HepG2 (cell line): ENCODE measurements at regions not wholly inside any gene's neighbourhood (a gene's known extent, or its start where the extent isn't known, plus 50 kb on each side); places are given as distances from the start of the nearest gene placed in this dataset.

Source experiments
- HNF4G ChIP-seq, 2 experiments: sonication (generic) in 1 of 2; formaldehyde crosslinking in 1 of 2; IDR thresholded peaks; 2 replicates each; pipeline versions ENCODE4 v1.4.0 to v1.6.1; 2011 to 2020; ENCODE audit warnings: borderline replicate concordance in 2 of 2, low read depth in 2 of 2, mild to moderate bottlenecking in 2 of 2, low read length in 1 of 2, missing genetic modification reagents in 1 of 2, moderate library complexity in 1 of 2
- KDM3A ChIP-seq: IDR thresholded peaks from 2 replicates; pipeline ENCODE4 v1.6.1; 2018; ENCODE audit warnings: low read depth, missing compliant biosample characterization
- MIER3 ChIP-seq: IDR thresholded peaks from 2 replicates; pipeline ENCODE4 v1.6.1; 2016; ENCODE audit warnings: missing compliant biosample characterization, borderline replicate concordance
- NAIF1 ChIP-seq: sonication (generic); formaldehyde crosslinking; IDR thresholded peaks from 2 replicates; pipeline ENCODE4 v1.5.0; 2020; ENCODE audit warnings: mild to moderate bottlenecking, missing genetic modification reagents, borderline replicate concordance
- NFRKB ChIP-seq: fragments of 450-650 bp; IDR thresholded peaks from 2 replicates; pipeline ENCODE4 v1.6.1; 2017
- POLR2AphosphoS2 ChIP-seq: IDR thresholded peaks from 2 replicates; pipeline ENCODE4 v1.6.1; 2011; ENCODE audit warnings: low read depth, low read length, improper control_type of control experiment
- RXRB ChIP-seq: IDR thresholded peaks from 2 replicates; pipeline ENCODE4 v1.6.1; 2016; ENCODE audit warnings: borderline replicate concordance, missing genetic modification reagents, missing compliant biosample characterization
- SRY ChIP-seq: sonication (generic); formaldehyde crosslinking; IDR thresholded peaks from 2 replicates; pipeline ENCODE4 v1.8.0; 2022; ENCODE audit warnings: mild to moderate bottlenecking, missing genetic modification reagents
- TBX2 ChIP-seq: sonication (generic); formaldehyde crosslinking; IDR thresholded peaks from 2 replicates; pipeline ENCODE4 v1.5.0; 2020; ENCODE audit warnings: missing genetic modification reagents, mild to moderate bottlenecking, borderline replicate concordance
- ZBTB20 ChIP-seq: sonication (generic); formaldehyde crosslinking; IDR thresholded peaks from 2 replicates; pipeline ENCODE4 v1.8.1; 2023; ENCODE audit warnings: missing genetic modification reagents, low read depth, mild to moderate bottlenecking, borderline replicate concordance
- ZKSCAN8 ChIP-seq: IDR thresholded peaks from 2 replicates; pipeline ENCODE4 v1.6.1; 2016; ENCODE audit warnings: borderline replicate concordance, missing genetic modification reagents, missing compliant biosample characterization
- ZNF136 ChIP-seq: sonication (generic); formaldehyde crosslinking; IDR thresholded peaks from 2 replicates; pipeline ENCODE4 v1.8.1; 2022; ENCODE audit warnings: low read depth, mild to moderate bottlenecking, moderate library complexity, missing genetic modification reagents
- ZNF331 ChIP-seq: sonication (generic); formaldehyde crosslinking; IDR thresholded peaks from 2 replicates; pipeline ENCODE4 v1.4.0; 2020; ENCODE audit warnings: missing genetic modification reagents
- ZNF446 ChIP-seq: sonication (generic); formaldehyde crosslinking; IDR thresholded peaks from 2 replicates; pipeline ENCODE4 v1.5.0; 2020; ENCODE audit warnings: mild to moderate bottlenecking, missing genetic modification reagents
- ZNF501 ChIP-seq: sonication (generic); formaldehyde crosslinking; IDR thresholded peaks from 2 replicates; pipeline ENCODE4 v1.5.1; 2020; ENCODE audit warnings: mild to moderate bottlenecking, moderate library complexity, missing genetic modification reagents
- ZNF569 ChIP-seq: sonication (generic); formaldehyde crosslinking; IDR thresholded peaks from 2 replicates; pipeline ENCODE4 v1.5.0; 2020; ENCODE audit warnings: mild to moderate bottlenecking, missing genetic modification reagents, moderate library complexity, borderline replicate concordance
- ZNF574 ChIP-seq: sonication (generic); formaldehyde crosslinking; IDR thresholded peaks from 2 replicates; pipeline ENCODE4 v1.4.0; 2020; ENCODE audit warnings: missing genetic modification reagents
- ZNF580 ChIP-seq: IDR thresholded peaks from 2 replicates; pipeline ENCODE4 v1.6.1; 2016; ENCODE audit warnings: low read depth, borderline replicate concordance
- ZSCAN21 ChIP-seq: sonication (generic); formaldehyde crosslinking; IDR thresholded peaks from 2 replicates; pipeline ENCODE4 v1.8.0; 2022; ENCODE audit warnings: mild to moderate bottlenecking, missing genetic modification reagents, moderate library complexity, borderline replicate concordance
- ZSCAN31 ChIP-seq: sonication (generic); formaldehyde crosslinking; IDR thresholded peaks from 2 replicates; pipeline ENCODE4 v1.5.0; 2020; ENCODE audit warnings: low read depth, mild to moderate bottlenecking, missing genetic modification reagents
- TF ChIP-seq, protein P1 (sequence below): sonication (generic); formaldehyde crosslinking; IDR thresholded peaks from 2 replicates; pipeline ENCODE4 v1.5.0; 2020; ENCODE audit warnings: mild to moderate bottlenecking, missing genetic modification reagents, borderline replicate concordance

DNA sequence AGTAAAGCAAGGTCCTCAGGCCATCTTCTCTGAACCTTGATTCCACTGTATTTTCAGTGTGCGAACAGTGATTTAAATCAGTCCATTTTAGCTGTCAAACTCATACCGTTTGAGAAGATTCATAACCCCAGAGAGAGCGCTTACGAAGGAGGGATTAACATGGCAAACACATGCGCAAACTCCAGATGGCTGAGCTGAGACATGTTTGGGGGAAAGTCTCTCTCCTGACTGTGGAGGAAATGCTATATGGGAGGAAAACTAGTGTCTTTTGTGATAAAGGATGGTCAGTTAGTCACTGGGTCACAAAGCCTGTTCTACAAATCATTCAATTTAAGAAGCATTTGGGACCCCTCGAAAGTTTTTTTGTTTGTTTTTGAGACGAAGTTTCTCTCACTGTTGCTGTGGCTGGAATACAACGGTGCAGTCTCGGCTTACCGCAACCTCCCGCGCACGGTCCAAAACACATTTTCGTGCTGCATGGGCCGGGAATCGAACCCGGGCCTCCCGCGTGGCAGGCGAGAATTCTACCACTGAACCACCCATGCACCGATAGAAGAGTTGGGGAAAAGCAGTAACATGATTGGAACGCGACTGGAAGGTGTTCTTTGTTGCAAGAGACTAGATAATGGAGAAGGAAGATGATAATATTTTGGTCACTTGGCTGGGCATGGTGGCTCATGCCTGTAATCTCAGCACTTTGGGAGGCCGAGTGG lies 58.4 kb upstream of the CXADR start (continued):
- TF ChIP-seq ZNF574 (CRISPR knock-in tag) (peak; percentile 73), ZNF446 (CRISPR knock-in tag) (no peak), ZBTB20 (0 out of 2 replicates have a peak, but pooled peaks have one; percentile 39), SRY (CRISPR knock-in tag) (0 out of 2 replicates have a peak, but pooled peaks have one; percentile 67), ZSCAN31 (peak; percentile 92), ZNF501 (CRISPR knock-in tag) (peak; percentile 80), ZNF569 (CRISPR knock-in tag) (0 out of 2 replicates have a peak, but pooled peaks have one; percentile 72), POLR2AphosphoS2 (no peak), NFRKB (no peak), ZNF331 (CRISPR knock-in tag) (peak; percentile 85), ZKSCAN8 (CRISPR knock-in tag) (peak; percentile 49), ZSCAN21 (peak; percentile 74; the same call in 1 of the 2 replicates), KDM3A (CRISPR knock-in tag) (peak; percentile 78; the same call in 1 of the 2 replicates), MIER3 (CRISPR knock-in tag) (peak; percentile 72), NAIF1 (0 out of 2 replicates have a peak, but pooled peaks have one; percentile 12), ZNF580 (CRISPR knock-in tag) (peak; percentile 21; the same call in 1 of the 2 replicates), RXRB (CRISPR knock-in tag) (peak; percentile 60; the same call in 1 of the 2 replicates), HNF4G (IDR thresholded peaks at IDR 0.05; ENCODE audit: borderline replicate concordance, low read depth, low read length) (no peak), HNF4G (CRISPR knock-in tag; IDR thresholded peaks at IDR 0.05; ENCODE audit: borderline replicate concordance, low read depth) (no peak), TBX2 (peak; percentile 93), ZNF136 (0 out of 2 replicates have a peak, but pooled peaks have one; percentile 70)
- TF ChIP-seq, protein P1, sequence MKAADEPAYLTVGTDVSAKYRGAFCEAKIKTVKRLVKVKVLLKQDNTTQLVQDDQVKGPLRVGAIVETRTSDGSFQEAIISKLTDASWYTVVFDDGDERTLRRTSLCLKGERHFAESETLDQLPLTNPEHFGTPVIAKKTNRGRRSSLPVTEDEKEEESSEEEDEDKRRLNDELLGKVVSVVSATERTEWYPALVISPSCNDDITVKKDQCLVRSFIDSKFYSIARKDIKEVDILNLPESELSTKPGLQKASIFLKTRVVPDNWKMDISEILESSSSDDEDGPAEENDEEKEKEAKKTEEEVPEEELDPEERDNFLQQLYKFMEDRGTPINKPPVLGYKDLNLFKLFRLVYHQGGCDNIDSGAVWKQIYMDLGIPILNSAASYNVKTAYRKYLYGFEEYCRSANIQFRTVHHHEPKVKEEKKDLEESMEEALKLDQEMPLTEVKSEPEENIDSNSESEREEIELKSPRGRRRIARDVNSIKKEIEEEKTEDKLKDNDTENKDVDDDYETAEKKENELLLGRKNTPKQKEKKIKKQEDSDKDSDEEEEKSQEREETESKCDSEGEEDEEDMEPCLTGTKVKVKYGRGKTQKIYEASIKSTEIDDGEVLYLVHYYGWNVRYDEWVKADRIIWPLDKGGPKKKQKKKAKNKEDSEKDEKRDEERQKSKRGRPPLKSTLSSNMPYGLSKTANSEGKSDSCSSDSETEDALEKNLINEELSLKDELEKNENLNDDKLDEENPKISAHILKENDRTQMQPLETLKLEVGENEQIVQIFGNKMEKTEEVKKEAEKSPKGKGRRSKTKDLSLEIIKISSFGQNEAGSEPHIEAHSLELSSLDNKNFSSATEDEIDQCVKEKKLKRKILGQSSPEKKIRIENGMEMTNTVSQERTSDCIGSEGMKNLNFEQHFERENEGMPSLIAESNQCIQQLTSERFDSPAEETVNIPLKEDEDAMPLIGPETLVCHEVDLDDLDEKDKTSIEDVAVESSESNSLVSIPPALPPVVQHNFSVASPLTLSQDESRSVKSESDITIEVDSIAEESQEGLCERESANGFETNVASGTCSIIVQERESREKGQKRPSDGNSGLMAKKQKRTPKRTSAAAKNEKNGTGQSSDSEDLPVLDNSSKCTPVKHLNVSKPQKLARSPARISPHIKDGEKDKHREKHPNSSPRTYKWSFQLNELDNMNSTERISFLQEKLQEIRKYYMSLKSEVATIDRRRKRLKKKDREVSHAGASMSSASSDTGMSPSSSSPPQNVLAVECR (CRISPR knock-in tag), result peak; percentile 71; the same call in 1 of the 2 replicates
